Stimulated activated naive CD8-positive, alpha-beta T cell treated with anti-CD3 and anti-CD28 coated beads, Interleukin-15, Interleukin-2, amounts not matched to agents 100 ng/mL and 50 ng/mL, for 24 hours (primary cell): ENCODE measurements at regions not wholly inside any gene's neighbourhood (a gene's known extent, or its start where the extent isn't known, plus 50 kb on each side); places are given as distances from the start of the nearest gene placed in this dataset.

Experiments
- H3K27ac Mint-ChIP-seq: one replicate; pipeline ENCODE4 v1.8.0; 2021; ENCODE audit warnings: mild to moderate bottlenecking, mixed read lengths
- H3K27me3 Mint-ChIP-seq: one replicate; pipeline ENCODE4 v1.8.0; 2021; ENCODE audit warnings: mixed read lengths
- H3K36me3 Mint-ChIP-seq: one replicate; pipeline ENCODE4 v1.8.0; 2021; ENCODE audit warnings: low read depth, mixed read lengths
- H3K4me1 Mint-ChIP-seq: one replicate; pipeline ENCODE4 v1.8.0; 2021; ENCODE audit warnings: low read depth, mixed read lengths
- H3K4me3 Mint-ChIP-seq: one replicate; pipeline ENCODE4 v1.8.0; 2021; ENCODE audit warnings: mild to moderate bottlenecking, mixed read lengths
- H3K9me3 Mint-ChIP-seq: one replicate; pipeline ENCODE4 v1.8.0; 2021; ENCODE audit warnings: mixed read lengths

- Mint-ChIP-seq H3K4me3 (no peak overlapping the region), H3K36me3 (no peaks in the 10 kb centered on the region), H3K4me1 (no peaks in the 10 kb centered on the region), H3K27ac (no peak overlapping the region), H3K27me3 (peaks cover 5% of the 10 kb centered on the region), H3K9me3 (no peaks in the 10 kb centered on the region)
Observed at GRCh38 chr7:116310141-116310540, 99.8 kb downstream of the TES start.

- no peak overlapping the region for H3K27ac Mint-ChIP-seq
- no peaks in the 10 kb centered on the region for H3K27me3 Mint-ChIP-seq
- peaks cover 1% of the 10 kb centered on the region for H3K4me1 Mint-ChIP-seq
- no peaks in the 10 kb centered on the region for H3K36me3 Mint-ChIP-seq
- no peaks in the 10 kb centered on the region for H3K9me3 Mint-ChIP-seq
- H3K4me3 Mint-ChIP-seq, result no peak overlapping the region
Observed at GRCh38 chr7:116311259-116311658, 100.9 kb downstream of the TES start.

- Mint-ChIP-seq H3K4me3 (no peak overlapping the region), H3K36me3 (no peaks in the 10 kb centered on the region), H3K4me1 (peaks cover 8% of the 10 kb centered on the region), H3K27me3 (no peaks in the 10 kb centered on the region), H3K9me3 (no peaks in the 10 kb centered on the region), H3K27ac (no peak overlapping the region)
Observed at GRCh38 chr7:116311816-116312471, 101.6 kb downstream of the TES start.

- Mint-ChIP-seq H3K9me3 (no peaks in the 10 kb centered on the region), H3K27ac (no peak overlapping the region), H3K4me3 (no peak overlapping the region), H3K4me1 (peaks cover 12% of the 10 kb centered on the region), H3K36me3 (no peaks in the 10 kb centered on the region), H3K27me3 (no peaks in the 10 kb centered on the region)
Observed at GRCh38 chr7:116315293-116315692, 105.0 kb downstream of the TES start.

GRCh38 chr7:116315803-116316202 lies 105.5 kb downstream of the TES start:
- Mint-ChIP-seq H3K36me3 (no peaks in the 10 kb centered on the region), H3K27me3 (no peaks in the 10 kb centered on the region), H3K27ac (no peak overlapping the region), H3K4me1 (peaks cover 12% of the 10 kb centered on the region), H3K9me3 (no peaks in the 10 kb centered on the region), H3K4me3 (no peak overlapping the region)

- no peaks in the 10 kb centered on the region for H3K9me3 Mint-ChIP-seq
- H3K4me1 Mint-ChIP-seq, result peaks cover 12% of the 10 kb centered on the region
- H3K27me3 Mint-ChIP-seq, result no peaks in the 10 kb centered on the region
- H3K4me3 Mint-ChIP-seq, result no peak overlapping the region
- H3K27ac Mint-ChIP-seq, result peak overlapping the region; percentile 67
- no peaks in the 10 kb centered on the region for H3K36me3 Mint-ChIP-seq
Observed at GRCh38 chr7:116316838-116317628, 106.7 kb downstream of the TES start.

- Mint-ChIP-seq H3K4me1 (peaks cover 12% of the 10 kb centered on the region), H3K36me3 (no peaks in the 10 kb centered on the region), H3K4me3 (no peak overlapping the region), H3K9me3 (no peaks in the 10 kb centered on the region), H3K27ac (no peak overlapping the region), H3K27me3 (no peaks in the 10 kb centered on the region)
Observed at GRCh38 chr7:116317907-116318306, 107.6 kb downstream of the TES start.

- no peaks in the 10 kb centered on the region for H3K9me3 Mint-ChIP-seq
- H3K27me3 Mint-ChIP-seq, result peaks cover 4% of the 10 kb centered on the region
- no peaks in the 10 kb centered on the region for H3K4me1 Mint-ChIP-seq
- no peak overlapping the region for H3K4me3 Mint-ChIP-seq
- no peaks in the 10 kb centered on the region for H3K36me3 Mint-ChIP-seq
- no peak overlapping the region for H3K27ac Mint-ChIP-seq
Observed at GRCh38 chr7:116322541-116322940, 112.2 kb downstream of the TES start.

GRCh38 chr7:116324582-116324981 lies 114.2 kb downstream of the TES start:
- peaks cover 4% of the 10 kb centered on the region for H3K27me3 Mint-ChIP-seq
- H3K27ac Mint-ChIP-seq, result no peak overlapping the region
- H3K4me1 Mint-ChIP-seq, result no peaks in the 10 kb centered on the region

GRCh38 chr7:116325517-116325916 lies 115.2 kb downstream of the TES start:
- Mint-ChIP-seq H3K27ac (no peak overlapping the region), H3K4me3 (no peak overlapping the region), H3K9me3 (no peaks in the 10 kb centered on the region), H3K27me3 (peaks cover 4% of the 10 kb centered on the region), H3K36me3 (no peaks in the 10 kb centered on the region), H3K4me1 (no peaks in the 10 kb centered on the region)

More at GRCh38 chr7:116324582-116324981, 114.2 kb downstream of the TES start:
- no peaks in the 10 kb centered on the region for H3K36me3 Mint-ChIP-seq
- no peaks in the 10 kb centered on the region for H3K9me3 Mint-ChIP-seq
- no peak overlapping the region for H3K4me3 Mint-ChIP-seq

- peaks cover 10% of the 10 kb centered on the region for H3K27me3 Mint-ChIP-seq
- H3K4me3 Mint-ChIP-seq, result no peak overlapping the region
- H3K36me3 Mint-ChIP-seq, result no peaks in the 10 kb centered on the region
- no peaks in the 10 kb centered on the region for H3K4me1 Mint-ChIP-seq
- H3K27ac Mint-ChIP-seq, result no peak overlapping the region
- no peaks in the 10 kb centered on the region for H3K9me3 Mint-ChIP-seq
Observed at GRCh38 chr7:116327135-116327534, 116.8 kb downstream of the TES start.

GRCh38 chr7:116327752-116328151 lies 117.4 kb downstream of the TES start:
- Mint-ChIP-seq H3K36me3 (no peaks in the 10 kb centered on the region), H3K4me1 (no peaks in the 10 kb centered on the region), H3K9me3 (no peaks in the 10 kb centered on the region), H3K27me3 (peaks cover 10% of the 10 kb centered on the region), H3K4me3 (no peak overlapping the region), H3K27ac (no peak overlapping the region)

GRCh38 chr7:116328161-116328560 lies 117.8 kb downstream of the TES start:
- peaks cover 10% of the 10 kb centered on the region for H3K27me3 Mint-ChIP-seq
- no peaks in the 10 kb centered on the region for H3K4me1 Mint-ChIP-seq
- no peaks in the 10 kb centered on the region for H3K36me3 Mint-ChIP-seq
- no peaks in the 10 kb centered on the region for H3K9me3 Mint-ChIP-seq
- H3K27ac Mint-ChIP-seq, result no peak overlapping the region
- no peak overlapping the region for H3K4me3 Mint-ChIP-seq

- H3K4me3 Mint-ChIP-seq, result no peak overlapping the region
- no peaks in the 10 kb centered on the region for H3K4me1 Mint-ChIP-seq
- no peak overlapping the region for H3K27ac Mint-ChIP-seq
Observed at GRCh38 chr7:116329686-116330503, 119.6 kb downstream of the TES start.

GRCh38 chr7:116331020-116331419 lies 120.7 kb downstream of the TES start:
- H3K27me3 Mint-ChIP-seq, result peaks cover 14% of the 10 kb centered on the region
- no peaks in the 10 kb centered on the region for H3K4me1 Mint-ChIP-seq
- H3K4me3 Mint-ChIP-seq, result no peak overlapping the region
- no peaks in the 10 kb centered on the region for H3K9me3 Mint-ChIP-seq
- no peaks in the 10 kb centered on the region for H3K36me3 Mint-ChIP-seq
- H3K27ac Mint-ChIP-seq, result no peak overlapping the region

More at GRCh38 chr7:116329686-116330503, 119.6 kb downstream of the TES start:
- no peaks in the 10 kb centered on the region for H3K9me3 Mint-ChIP-seq
- no peaks in the 10 kb centered on the region for H3K36me3 Mint-ChIP-seq
- peaks cover 10% of the 10 kb centered on the region for H3K27me3 Mint-ChIP-seq
